K562 (cell line): ENCODE measurements at regions not wholly inside any gene's neighbourhood (a gene's known extent, or its start where the extent isn't known, plus 50 kb on each side); places are given as distances from the start of the nearest gene placed in this dataset.

Source experiments
- ATAC-seq: fragments of 200-7000 bp; cut with Tn5 transposase; 3 replicates; pipeline ENCODE4 v1.9.1; 2020; ENCODE audit warnings: moderate library complexity
- BruUV-seq: library from RNA; stranded (reverse); fragments of 400-500 nt; replicated peaks from 2 replicates; lab custom pipeline; 2021; lab: Mats Ljungman, UMichigan
- CTCF ChIA-PET: fragments of 300-600 bp; formaldehyde crosslinking; extraction: SDS; loops from one replicate; lab custom pipeline; 2021; ENCODE audit warnings: low intra/inter-chr PET ratio; lab: Yijun Ruan, JAX
- POLR2A ChIA-PET: fragments of 300-600, 350-650 bp; sonication (Branson Sonifier 250); formaldehyde crosslinking; extraction: SDS; loops from one replicate; lab custom pipeline; 2021; ENCODE audit warnings: antibody characterized with exemption, inconsistent platforms; lab: Yijun Ruan, JAX
- DNase-seq, 4 experiments: peaks; one replicate each; pipeline versions ENCODE4 v3.0.0 to v3.0.0-alpha.2; 2011 to 2018; ENCODE audit warnings: low spot score in 3 of 4, mixed read lengths in 3 of 4; ENCODE audit errors: extremely low read depth in 1 of 4
- FAIRE-seq: peaks from 2 replicates; lab custom pipeline; 2011; peaks lifted over from hg19 to GRCh38; lab: Jason Lieb, UNC
- H2AFZ ChIP-seq: 2 replicates; pipeline ENCODE4 v1.6.0; 2011; ENCODE audit warnings: low read depth, low read length, control low read depth, inconsistent platforms
- H3K27ac ChIP-seq: fragments of 200-600 bp; 3 replicates; pipeline ENCODE4 v1.8.0; 2011; ENCODE audit warnings: low read depth, mild to moderate bottlenecking, control low read depth, inconsistent platforms, low read length, moderate library complexity, mixed read lengths; ENCODE audit errors: extremely low read depth
- H3K27me3 ChIP-seq, 2 experiments: fragments of 300-600 bp in 1 of 2; 2 replicates in 1 of 2; 3 replicates in 1 of 2; pipeline versions ENCODE4 v1.6.0 to v1.8.0; 2011; ENCODE audit warnings: inconsistent platforms in 2 of 2, low read length in 2 of 2, mild to moderate bottlenecking in 1 of 2, mixed read lengths in 1 of 2, moderate library complexity in 1 of 2; ENCODE audit not compliant: control insufficient read depth in 2 of 2, insufficient read depth in 2 of 2
- H3K36me3 ChIP-seq: fragments of 300-600 bp; 3 replicates; pipeline ENCODE4 v1.8.0; 2011; ENCODE audit warnings: mild to moderate bottlenecking, low read length, inconsistent platforms; ENCODE audit not compliant: control insufficient read depth, insufficient read depth
- H3K4me1 ChIP-seq, 2 experiments: fragments of 200-600 bp in 1 of 2; replicated peaks in 1 of 2; 2 replicates in 1 of 2; 3 replicates in 1 of 2; pipeline versions ENCODE4 v1.5.1 to v1.8.0; 2011; ENCODE audit warnings: inconsistent platforms in 2 of 2, low read length in 2 of 2, mild to moderate bottlenecking in 1 of 2, mixed read lengths in 1 of 2, moderate library complexity in 1 of 2; ENCODE audit not compliant: control insufficient read depth in 2 of 2, insufficient read depth in 2 of 2
- H3K4me2 ChIP-seq: 2 replicates; pipeline ENCODE4 v1.6.1; 2011; ENCODE audit warnings: low read length, control low read depth, inconsistent platforms, mixed read lengths; ENCODE audit not compliant: insufficient read depth
- H3K4me3 ChIP-seq: fragments of 200-600 bp; sonication (generic), shearing (Covaris generic); 2 replicates; pipeline ENCODE4 v1.5.1; 2016; ENCODE audit warnings: control low read depth, inconsistent platforms
- H3K79me2 ChIP-seq: fragments of 200-600 bp; 3 replicates; pipeline ENCODE4 v1.8.0; 2011; ENCODE audit warnings: low read length, inconsistent platforms; ENCODE audit not compliant: control insufficient read depth, insufficient read depth
- H3K9ac ChIP-seq, 2 experiments: 2 replicates each; pipeline versions ENCODE4 v1.6.0 to v1.6.1; 2011; ENCODE audit warnings: low read depth in 2 of 2, low read length in 2 of 2, control low read depth in 1 of 2, inconsistent platforms in 1 of 2, mild to moderate bottlenecking in 1 of 2, mixed read lengths in 1 of 2; ENCODE audit not compliant: insufficient read depth in 1 of 2
- H3K9me1 ChIP-seq: one replicate; pipeline ENCODE4 v1.6.0; 2011; ENCODE audit warnings: inconsistent platforms, mild to moderate bottlenecking, low read length, moderate library complexity; ENCODE audit not compliant: control insufficient read depth, insufficient read depth
- H3K9me3 ChIP-seq: replicated peaks from 2 replicates; pipeline ENCODE4 v1.5.1; 2011; ENCODE audit warnings: low read depth, low read length, inconsistent platforms; ENCODE audit not compliant: control insufficient read depth, insufficient read depth
- H4K20me1 ChIP-seq: replicated peaks from 2 replicates; pipeline ENCODE4 v1.6.1; 2011; ENCODE audit warnings: low read length, inconsistent platforms, mixed read lengths; ENCODE audit not compliant: control insufficient read depth, insufficient read depth
- ATF7 ChIP-seq: fragments of 450-650 bp; IDR thresholded peaks from 2 replicates; pipeline ENCODE4 v1.7.1; 2014; ENCODE audit warnings: mild to moderate bottlenecking, moderate library complexity
- C11orf30 ChIP-seq: fragments of 450-650 bp; IDR thresholded peaks from 2 replicates; pipeline ENCODE4 v1.6.1; 2016; ENCODE audit warnings: low read depth, mild to moderate bottlenecking
- FOXK1 ChIP-seq: sonication (generic); formaldehyde crosslinking; IDR thresholded peaks from 2 replicates; pipeline ENCODE4 v1.8.0; 2022; ENCODE audit warnings: missing genetic modification reagents, mild to moderate bottlenecking, borderline replicate concordance
- HBP1 ChIP-seq: fragments of 450-650 bp; formaldehyde crosslinking; IDR thresholded peaks from 2 replicates; pipeline ENCODE4 v1.4.0; 2022; ENCODE audit warnings: missing genetic modification characterization
- ILK ChIP-seq: fragments of 450-650 bp; IDR thresholded peaks from 2 replicates; pipeline ENCODE4 v1.6.1; 2016; ENCODE audit warnings: missing genetic modification characterization, low read depth, mild to moderate bottlenecking, missing compliant biosample characterization, moderate library complexity, borderline replicate concordance
- JUN ChIP-seq, 2 experiments: sonication (generic) in 1 of 2; formaldehyde crosslinking in 1 of 2; IDR thresholded peaks; 2 replicates each; pipeline versions ENCODE4 v1.6.1 to v1.8.0; 2012 to 2022; ENCODE audit warnings: borderline replicate concordance in 2 of 2, mild to moderate bottlenecking in 2 of 2, improper control_type of control experiment in 1 of 2, low read depth in 1 of 2, low read length in 1 of 2, missing genetic modification reagents in 1 of 2
- KDM5B ChIP-seq: fragments of 200-600 bp; sonication (generic); IDR thresholded peaks from 2 replicates; pipeline ENCODE4 v1.6.1; 2012; ENCODE audit warnings: low read depth, mild to moderate bottlenecking, moderate library complexity, low read length, control low read depth, inconsistent platforms; ENCODE audit not compliant: insufficient replicate concordance
- MAFF ChIP-seq: IDR thresholded peaks from 2 replicates; pipeline ENCODE4 v1.6.1; 2012; ENCODE audit warnings: low read length, improper control_type of control experiment
- MAFK ChIP-seq: IDR thresholded peaks from 2 replicates; pipeline ENCODE4 v1.6.1; 2011; ENCODE audit warnings: low read length, improper control_type of control experiment
- MTF1 ChIP-seq: fragments of 250-450 bp; sonication (Bioruptor Pico); IDR thresholded peaks from 2 replicates; pipeline ENCODE4 v1.9.0; 2021; ENCODE audit warnings: moderate library complexity, mild to moderate bottlenecking, inconsistent platforms, borderline replicate concordance
- NRF1 ChIP-seq, 2 experiments: fragments of 450-650 bp; IDR thresholded peaks in 1 of 2; conservative IDR thresholded peaks in 1 of 2; 2 replicates each; pipeline ENCODE4 v1.6.1; 2014; ENCODE audit warnings: mild to moderate bottlenecking in 2 of 2
- RFX1 ChIP-seq: fragments of 450-650 bp; IDR thresholded peaks from 2 replicates; pipeline ENCODE4 v1.6.1; 2016; ENCODE audit warnings: mild to moderate bottlenecking, moderate library complexity
- SRSF9 ChIP-seq: fragments of 200-400 bp; formaldehyde crosslinking; IDR thresholded peaks from 2 replicates; pipeline ENCODE4 v1.6.1; 2017; ENCODE audit warnings: low read depth, low read length, borderline replicate concordance
- ZC3H8 ChIP-seq: fragments of 450-650 bp; IDR thresholded peaks from 2 replicates; pipeline ENCODE4 v1.6.1; 2017
- WGBS: fragments of 100-300 bp; shearing (Covaris generic); methylation state at CpG from one replicate; pipeline ENCODE4 v1.1.6; 2016; ENCODE audit warnings: low coverage, mixed read lengths; ENCODE audit not compliant: insufficient coverage; ENCODE audit errors: missing lambda C conversion rate; 5-methylcytosine and 5-hydroxymethylcytosine counted together
- in situ Hi-C: fragments of 300-500 bp; cut with MboI; formaldehyde crosslinking; loops from 4 replicates; pipeline ENCODE4 v1.15.0; 2018; ENCODE audit warnings: inconsistent platforms, mixed read lengths
- intact Hi-C: fragments of 100-400 bp; cut with micrococcal nuclease; formaldehyde crosslinking; loops from 2 replicates; pipeline ENCODE4 v1.14.2; 2022

GRCh38 chr16:5977329-5977728 lies 879.7 kb upstream of the EEF2KMT start:
- ATAC-seq (no peak), FAIRE-seq (no peak), DNase-seq (no peak)
- H3K36me3 ChIP-seq, result no peaks in the 10 kb centered on the region
- no peaks in the 10 kb centered on the region for H4K20me1 ChIP-seq
- peak; percentile 51 for TF ChIP-seq RFX1
- TF ChIP-seq NRF1 (conservative IDR thresholded peaks at IDR 0.05 in 1 of 2, IDR thresholded peaks at IDR 0.05 in 1 of 2), result no peak
- in situ Hi-C loops, result no loop called here
- WGBS, result 0% methylated on average over 9 of the region's 9 CpGs
- H3K27me3 ChIP-seq, result no peaks in the 10 kb centered on the region; a peak in 1 of 5 replicates
- H3K9me1 ChIP-seq, result no peaks in the 10 kb centered on the region
- POLR2A ChIA-PET, result no interaction called here
- no peaks in the 10 kb centered on the region for H3K9me3 ChIP-seq
- CTCF ChIA-PET, result no interaction called here
- H3K27ac ChIP-seq, result no peak overlapping the region
- no peaks in the 10 kb centered on the region for H3K79me2 ChIP-seq
- H3K4me1 ChIP-seq, result no peaks in the 10 kb centered on the region
- no peak overlapping the region for H3K4me2 ChIP-seq
- H2AFZ ChIP-seq, result no peak overlapping the region
- no peak overlapping the region for H3K9ac ChIP-seq
- no peak overlapping the region for H3K4me3 ChIP-seq
- intact Hi-C loops, result no loop called here
- no TSS peak for BruUV-seq

- Histone ChIP-seq H3K4me3 (no peak overlapping the region), H4K20me1 (no peaks in the 10 kb centered on the region), H3K9me1 (no peaks in the 10 kb centered on the region), H3K36me3 (no peaks in the 10 kb centered on the region), H3K9me3 (no peaks in the 10 kb centered on the region), H3K27me3 (no peaks in the 10 kb centered on the region; a peak in 1 of 5 replicates), H3K79me2 (no peaks in the 10 kb centered on the region), H2AFZ (no peak overlapping the region), H3K9ac (no peak overlapping the region), H3K27ac (no peak overlapping the region), H3K4me2 (no peak overlapping the region), H3K4me1 (no peaks in the 10 kb centered on the region)
- BruUV-seq, result no TSS peak
- ChIA-PET POLR2A (no interaction called here), CTCF (no interaction called here)
- in situ Hi-C loops (no loop called here), intact Hi-C loops (no loop called here)
- no peak for DNase-seq
- FAIRE-seq, result no peak
- WGBS, result 0% methylated on average over 1 of the region's 1 CpG
- no peak for ATAC-seq
- TF ChIP-seq JUN (IDR thresholded peaks at IDR 0.05; ENCODE audit: borderline replicate concordance, low read depth, low read length), result no peak
- no peak for TF ChIP-seq JUN (CRISPR knock-in tag; IDR thresholded peaks at IDR 0.05; ENCODE audit: borderline replicate concordance)
- TF ChIP-seq ILK (tag), result no peak
- TF ChIP-seq SRSF9, result no peak
- 0 out of 2 replicates have a peak, but pooled peaks have one; percentile 22 for TF ChIP-seq MAFF
- no peak for TF ChIP-seq HBP1 (CRISPR knock-in tag)
- peak; percentile 28; the same call in 1 of the 2 replicates for TF ChIP-seq MAFK
- no peak for TF ChIP-seq ZC3H8
- TF ChIP-seq KDM5B, result no peak
- TF ChIP-seq FOXK1 (CRISPR knock-in tag), result no peak
- TF ChIP-seq MTF1 (CRISPR knock-in tag), result no peak
- no peak for TF ChIP-seq ATF7
- peak; percentile 26 for TF ChIP-seq C11orf30
Observed at GRCh38 chr16:5972747-5973146, 875.2 kb upstream of the EEF2KMT start.
